ENCODE measurements at regions not wholly inside any gene's neighbourhood (a gene's known extent, or its start where the extent isn't known, plus 50 kb on each side); places are given as distances from the start of the nearest gene placed in this dataset.

GRCh38 chr9:21561502-21561901 lies 79.4 kb upstream of the IFNE start:
- no peak overlapping the region for H3K4me3 ChIP-seq (ENCODE audit: low read depth, low read length)
- TF ChIP-seq, protein P1, sequence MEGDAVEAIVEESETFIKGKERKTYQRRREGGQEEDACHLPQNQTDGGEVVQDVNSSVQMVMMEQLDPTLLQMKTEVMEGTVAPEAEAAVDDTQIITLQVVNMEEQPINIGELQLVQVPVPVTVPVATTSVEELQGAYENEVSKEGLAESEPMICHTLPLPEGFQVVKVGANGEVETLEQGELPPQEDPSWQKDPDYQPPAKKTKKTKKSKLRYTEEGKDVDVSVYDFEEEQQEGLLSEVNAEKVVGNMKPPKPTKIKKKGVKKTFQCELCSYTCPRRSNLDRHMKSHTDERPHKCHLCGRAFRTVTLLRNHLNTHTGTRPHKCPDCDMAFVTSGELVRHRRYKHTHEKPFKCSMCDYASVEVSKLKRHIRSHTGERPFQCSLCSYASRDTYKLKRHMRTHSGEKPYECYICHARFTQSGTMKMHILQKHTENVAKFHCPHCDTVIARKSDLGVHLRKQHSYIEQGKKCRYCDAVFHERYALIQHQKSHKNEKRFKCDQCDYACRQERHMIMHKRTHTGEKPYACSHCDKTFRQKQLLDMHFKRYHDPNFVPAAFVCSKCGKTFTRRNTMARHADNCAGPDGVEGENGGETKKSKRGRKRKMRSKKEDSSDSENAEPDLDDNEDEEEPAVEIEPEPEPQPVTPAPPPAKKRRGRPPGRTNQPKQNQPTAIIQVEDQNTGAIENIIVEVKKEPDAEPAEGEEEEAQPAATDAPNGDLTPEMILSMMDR (IDR thresholded peaks at IDR 0.05; ENCODE audit: borderline replicate concordance, insufficient read depth, low read depth, low read length): no peak

- no peak overlapping the region for H3K4me3 ChIP-seq (ENCODE audit: low read depth, low read length)
- TF ChIP-seq, protein P1 (IDR thresholded peaks at IDR 0.05; ENCODE audit: borderline replicate concordance, insufficient read depth, low read depth, low read length): no peak
Observed at GRCh38 chr9:21564175-21564574, 82.1 kb upstream of the IFNE start.

DNA sequence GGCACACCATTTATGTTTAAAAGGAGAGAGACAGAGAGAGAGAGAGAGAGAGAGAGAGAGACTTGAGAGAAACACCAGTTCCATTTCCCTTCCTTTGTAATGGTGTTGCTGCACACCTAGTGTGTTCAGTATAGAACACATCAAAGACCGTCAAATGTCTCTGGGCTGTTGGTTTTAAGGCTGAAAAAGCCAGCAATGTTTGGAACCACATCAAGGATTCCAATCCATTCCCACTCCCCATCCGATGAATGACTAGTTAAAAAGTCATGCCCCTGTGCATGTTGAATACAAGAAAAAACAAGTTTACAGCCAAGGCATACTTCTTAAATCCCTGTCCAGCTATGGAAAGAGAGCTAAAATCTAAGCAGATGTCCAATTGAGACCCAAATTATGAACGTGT lies 83.0 kb upstream of the IFNE start:
- TF ChIP-seq, protein P1 (IDR thresholded peaks at IDR 0.05; ENCODE audit: borderline replicate concordance, insufficient read depth, low read depth, low read length): no peak
- no peak overlapping the region for H3K4me3 ChIP-seq (ENCODE audit: low read depth, low read length)

DNA sequence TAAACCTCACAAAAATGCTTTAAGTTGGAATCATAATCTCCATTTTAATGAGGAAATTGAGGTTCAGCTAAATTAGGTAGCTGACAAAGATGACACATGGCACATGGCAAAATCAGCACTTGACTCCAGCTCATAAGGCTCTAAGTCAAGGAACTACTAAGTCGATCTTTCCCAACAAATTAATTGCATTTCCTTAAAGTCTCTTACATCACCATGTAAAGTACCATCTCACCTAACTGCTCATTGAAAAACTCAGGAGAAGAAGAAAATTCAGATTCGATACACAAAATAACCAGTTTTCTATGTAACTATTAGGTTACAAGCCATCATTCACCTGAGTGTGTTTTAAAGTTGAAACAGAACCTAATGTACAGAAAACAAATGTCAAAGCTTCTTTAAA lies 85.8 kb upstream of the IFNE start:
- no peak overlapping the region for H3K4me3 ChIP-seq (ENCODE audit: low read depth, low read length)
- TF ChIP-seq, protein P1 (IDR thresholded peaks at IDR 0.05; ENCODE audit: borderline replicate concordance, insufficient read depth, low read depth, low read length): no peak

DNA sequence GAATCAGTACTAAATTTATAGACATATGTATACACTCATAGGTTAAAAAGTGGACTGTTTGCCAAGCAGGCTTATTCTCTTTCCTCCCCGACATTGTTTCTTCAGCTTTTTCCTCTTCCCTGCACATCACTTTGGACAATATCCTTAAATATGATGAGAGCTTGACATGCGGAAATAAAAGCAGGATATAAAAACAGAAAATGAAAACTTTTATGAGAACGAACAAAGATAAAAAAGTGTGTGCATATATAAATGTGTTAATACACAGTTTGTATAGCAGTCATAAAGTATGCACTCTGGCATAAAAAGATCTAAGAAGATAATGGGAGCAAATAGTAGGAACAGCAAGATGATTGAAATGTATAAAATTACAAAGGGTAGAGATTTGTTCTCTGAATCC lies 86.4 kb upstream of the IFNE start:
- no peak overlapping the region for H3K4me3 ChIP-seq (ENCODE audit: low read depth, low read length)
- TF ChIP-seq, protein P1 (IDR thresholded peaks at IDR 0.05; ENCODE audit: borderline replicate concordance, insufficient read depth, low read depth, low read length): no peak

DNA sequence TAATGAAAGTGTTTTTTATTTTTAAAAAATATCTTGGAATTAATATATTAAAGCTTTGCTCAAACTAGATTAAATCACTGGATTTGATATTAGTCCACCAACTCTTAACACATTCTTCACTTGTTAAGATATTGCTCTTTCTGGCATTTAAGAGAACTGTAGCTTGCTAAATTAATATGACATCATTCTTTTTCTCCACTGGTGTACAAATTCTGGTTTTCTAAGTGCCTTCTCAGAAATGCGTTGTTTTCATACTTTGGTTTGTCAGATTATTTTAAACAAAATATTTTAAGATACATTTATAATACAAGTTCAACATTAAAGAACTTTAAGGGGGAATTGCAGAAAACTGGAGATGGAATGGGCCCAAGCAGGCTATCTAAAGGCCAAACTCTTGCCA lies 87.6 kb upstream of the IFNE start:
- TF ChIP-seq, protein P1 (IDR thresholded peaks at IDR 0.05; ENCODE audit: borderline replicate concordance, insufficient read depth, low read depth, low read length): no peak

GRCh38 chr9:21570643-21571275 lies 88.6 kb upstream of the IFNE start:
- no peak overlapping the region for H3K4me3 ChIP-seq (ENCODE audit: low read depth, low read length)
- TF ChIP-seq, protein P1 (IDR thresholded peaks at IDR 0.05; ENCODE audit: borderline replicate concordance, insufficient read depth, low read depth, low read length): no peak

More for the DNA sequence above, 87.6 kb upstream of the IFNE start:
- H3K4me3 ChIP-seq (ENCODE audit: low read depth, low read length): no peak overlapping the region
